BJ (cell line): ENCODE measurements at regions not wholly inside any gene's neighbourhood (a gene's known extent, or its start where the extent isn't known, plus 50 kb on each side); places are given as distances from the start of the nearest gene placed in this dataset.

Experiments
- CTCF ChIA-PET: fragments of 350-600 bp; formaldehyde crosslinking; extraction: SDS; loops from one replicate; lab custom pipeline; 2021; ENCODE audit warnings: antibody characterized with exemption, inconsistent platforms; lab: Yijun Ruan, JAX
- POLR2A ChIA-PET: fragments of 300-600 bp; sonication (Branson Sonifier 250); formaldehyde crosslinking; extraction: SDS; loops from one replicate; lab custom pipeline; 2021; ENCODE audit warnings: antibody characterized with exemption; lab: Charles Lee
- DNase-seq: peaks from one replicate; pipeline ENCODE4 v3.0.0-alpha.2; 2011; ENCODE audit warnings: low read depth
- H3K27me3 ChIP-seq: 2 replicates; pipeline ENCODE4 v1.6.0; 2011; ENCODE audit warnings: low read length; ENCODE audit not compliant: control insufficient read depth, insufficient read depth
- H3K36me3 ChIP-seq: 2 replicates; pipeline ENCODE4 v1.5.1; 2011; ENCODE audit warnings: low read length; ENCODE audit not compliant: control insufficient read depth, insufficient read depth
- H3K4me3 ChIP-seq: 2 replicates; pipeline ENCODE4 v1.5.1; 2011; ENCODE audit warnings: low read depth, mild to moderate bottlenecking, control low read depth, low read length
- TF ChIP-seq, protein P1 (sequence below): IDR thresholded peaks from 2 replicates; pipeline ENCODE4 v1.5.1; 2011; ENCODE audit warnings: low read depth, mild to moderate bottlenecking, control low read depth, inconsistent platforms, low read length, moderate library complexity; ENCODE audit not compliant: insufficient read depth

DNA sequence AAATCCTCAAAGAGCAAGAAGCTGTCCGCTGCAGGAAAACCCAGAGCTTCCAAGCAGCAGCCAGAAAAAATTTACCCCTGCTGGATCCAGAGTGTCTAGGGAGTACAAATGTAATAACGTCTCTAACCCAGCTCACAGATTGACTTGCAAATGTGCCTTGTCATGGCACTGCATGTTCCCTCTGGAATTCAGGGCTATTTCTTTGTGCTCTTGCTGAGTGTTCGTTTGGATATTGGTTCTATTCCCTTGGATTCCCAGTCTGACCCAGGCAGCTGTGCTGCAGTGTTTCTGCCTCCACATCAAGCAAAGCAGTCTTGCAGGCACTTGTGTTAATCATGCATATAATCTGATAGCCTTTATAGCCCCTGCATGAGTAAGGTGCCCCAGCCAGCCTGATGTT lies 209.9 kb upstream of the GHITM start:
- CTCF ChIA-PET: no interaction called here
- TF ChIP-seq, protein P1, sequence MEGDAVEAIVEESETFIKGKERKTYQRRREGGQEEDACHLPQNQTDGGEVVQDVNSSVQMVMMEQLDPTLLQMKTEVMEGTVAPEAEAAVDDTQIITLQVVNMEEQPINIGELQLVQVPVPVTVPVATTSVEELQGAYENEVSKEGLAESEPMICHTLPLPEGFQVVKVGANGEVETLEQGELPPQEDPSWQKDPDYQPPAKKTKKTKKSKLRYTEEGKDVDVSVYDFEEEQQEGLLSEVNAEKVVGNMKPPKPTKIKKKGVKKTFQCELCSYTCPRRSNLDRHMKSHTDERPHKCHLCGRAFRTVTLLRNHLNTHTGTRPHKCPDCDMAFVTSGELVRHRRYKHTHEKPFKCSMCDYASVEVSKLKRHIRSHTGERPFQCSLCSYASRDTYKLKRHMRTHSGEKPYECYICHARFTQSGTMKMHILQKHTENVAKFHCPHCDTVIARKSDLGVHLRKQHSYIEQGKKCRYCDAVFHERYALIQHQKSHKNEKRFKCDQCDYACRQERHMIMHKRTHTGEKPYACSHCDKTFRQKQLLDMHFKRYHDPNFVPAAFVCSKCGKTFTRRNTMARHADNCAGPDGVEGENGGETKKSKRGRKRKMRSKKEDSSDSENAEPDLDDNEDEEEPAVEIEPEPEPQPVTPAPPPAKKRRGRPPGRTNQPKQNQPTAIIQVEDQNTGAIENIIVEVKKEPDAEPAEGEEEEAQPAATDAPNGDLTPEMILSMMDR: no peak

DNA sequence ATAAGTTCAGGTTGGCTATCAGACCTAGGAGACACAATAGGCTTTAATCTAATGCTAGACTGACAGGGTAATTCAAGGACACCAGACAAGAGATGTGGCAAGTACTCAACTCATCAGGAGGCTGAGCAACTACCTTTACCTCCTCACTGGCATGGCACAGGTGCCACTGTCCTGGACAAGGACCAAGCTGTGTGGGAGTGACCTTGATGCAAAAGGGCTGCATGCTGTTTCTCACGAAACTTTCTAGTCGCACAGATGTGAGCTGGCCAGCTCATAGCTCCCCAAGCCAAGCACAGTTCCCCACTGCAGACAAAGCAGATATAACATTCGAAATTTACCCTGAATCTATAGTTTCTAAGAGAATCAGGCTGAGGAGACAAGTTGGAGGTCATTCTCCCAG lies 207.6 kb upstream of the GHITM start:
- H3K4me3 ChIP-seq: no peak overlapping the region
- CTCF ChIA-PET: no interaction called here
- POLR2A ChIA-PET: no interaction called here
- no peaks in the 10 kb centered on the region for H3K36me3 ChIP-seq
- H3K27me3 ChIP-seq: no peaks in the 10 kb centered on the region
- DNase-seq: no peak
- TF ChIP-seq, protein P1: no peak

More for the DNA sequence above, 209.9 kb upstream of the GHITM start:
- Histone ChIP-seq H3K27me3 (no peaks in the 10 kb centered on the region), H3K36me3 (no peaks in the 10 kb centered on the region), H3K4me3 (no peak overlapping the region)
- DNase-seq: no peak
- POLR2A ChIA-PET: no interaction called here

DNA sequence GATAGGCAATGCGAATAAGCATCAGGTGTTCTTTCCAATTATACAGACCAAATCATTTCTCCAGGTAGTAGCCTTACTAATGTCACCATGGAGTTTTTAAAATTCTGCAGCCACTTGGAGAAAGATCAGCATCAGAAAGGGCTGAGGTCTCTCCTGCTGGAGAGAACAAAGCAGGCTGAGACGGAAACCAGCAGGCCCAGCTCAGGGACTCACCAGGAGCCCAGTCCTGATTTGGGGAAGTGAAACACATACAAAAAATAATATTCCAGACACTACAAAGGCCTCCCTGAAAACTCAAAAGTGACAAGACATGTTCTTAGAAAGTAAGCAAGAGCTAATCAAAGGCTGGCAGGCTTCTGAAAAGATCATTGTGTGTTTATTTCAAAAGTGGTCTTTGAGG lies 207.1 kb upstream of the GHITM start:
- ChIA-PET CTCF (no interaction called here), POLR2A (no interaction called here)
- no peaks in the 10 kb centered on the region for H3K36me3 ChIP-seq
- no peak overlapping the region for H3K4me3 ChIP-seq
- no peaks in the 10 kb centered on the region for H3K27me3 ChIP-seq
- TF ChIP-seq, protein P1: no peak
- no peak for DNase-seq

DNA sequence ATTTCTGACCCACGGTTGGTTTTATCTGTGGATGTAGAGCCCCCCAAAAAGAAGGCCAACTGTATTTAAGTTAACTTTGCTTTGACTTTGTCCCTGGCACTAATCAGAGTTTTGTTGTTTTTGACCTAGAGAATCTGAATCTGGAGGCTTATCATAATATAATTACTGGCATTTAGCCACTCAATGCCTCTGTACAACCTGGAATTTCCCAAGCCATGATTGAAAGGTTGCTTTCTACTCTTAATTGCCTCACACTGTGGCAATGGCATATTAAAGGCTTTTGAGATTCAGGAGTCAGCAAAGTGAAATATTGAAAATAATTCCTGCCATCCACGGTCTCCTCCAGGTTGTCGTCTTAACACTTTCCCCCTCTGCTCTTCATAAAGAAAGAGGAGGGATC lies 205.2 kb upstream of the GHITM start:
- TF ChIP-seq, protein P1: no peak
- Histone ChIP-seq H3K4me3 (no peak overlapping the region), H3K27me3 (no peaks in the 10 kb centered on the region), H3K36me3 (no peaks in the 10 kb centered on the region)
- DNase-seq: no peak
- ChIA-PET CTCF (no interaction called here), POLR2A (no interaction called here)

DNA sequence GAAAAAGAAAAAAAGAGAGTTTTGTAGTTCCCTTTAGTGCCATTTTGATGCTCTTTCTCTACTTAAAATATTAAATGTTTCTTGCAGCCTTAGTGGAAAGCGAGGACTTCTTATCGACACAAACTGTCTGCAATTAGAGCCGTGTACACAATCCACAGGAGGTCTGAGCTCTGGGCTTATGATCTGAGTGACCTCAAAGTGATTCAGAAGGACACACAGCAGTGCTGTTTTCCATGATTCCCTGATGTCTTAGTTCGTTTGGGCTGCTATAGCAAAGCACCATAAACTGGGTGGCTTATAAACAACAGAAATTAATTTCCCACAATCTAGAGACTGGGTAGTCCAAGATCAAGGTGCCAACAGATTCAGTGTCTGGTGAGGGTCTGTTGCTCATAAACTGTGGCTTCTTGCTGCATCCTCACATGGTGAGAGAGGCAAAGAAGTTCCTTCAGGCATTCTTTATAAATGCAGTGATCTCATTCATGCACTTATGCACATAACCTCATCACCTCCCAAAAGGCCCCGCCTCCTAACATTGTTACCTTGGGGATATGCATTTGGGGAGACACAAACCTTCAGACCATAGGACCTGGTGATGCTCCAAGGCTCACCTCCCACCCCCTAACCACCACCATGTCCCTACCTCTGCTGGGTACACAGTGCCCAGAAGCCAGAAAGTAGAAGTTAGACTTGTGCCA lies 204.5 kb upstream of the GHITM start:
- TF ChIP-seq, protein P1: no peak
- Histone ChIP-seq H3K27me3 (no peaks in the 10 kb centered on the region), H3K36me3 (no peaks in the 10 kb centered on the region), H3K4me3 (no peak overlapping the region)
- CTCF ChIA-PET: no interaction called here
- DNase-seq: no peak
- POLR2A ChIA-PET: no interaction called here
